IPS DF 19.7 (cell line): ENCODE measurements at regions not wholly inside any gene's neighbourhood (a gene's known extent, or its start where the extent isn't known, plus 50 kb on each side); places are given as distances from the start of the nearest gene placed in this dataset.

Experiments
- DNase-seq: peaks from one replicate; pipeline ENCODE4 v3.0.0-alpha.2; 2013; ENCODE audit warnings: low read depth, low spot score

GRCh38 chr1:157292302-157292701, 154.1 kb upstream of the ETV3 start:
- DNase-seq, result no peak

GRCh38 chr1:157291083-157291482, 152.9 kb upstream of the ETV3 start:
- DNase-seq, result no peak

GRCh38 chr1:157289424-157290105, 151.4 kb upstream of the ETV3 start:
- no peak for DNase-seq

- DNase-seq, result no peak
Measured at GRCh38 chr1:157288996-157289395, 150.8 kb upstream of the ETV3 start.

GRCh38 chr1:157288492-157288891, 150.3 kb upstream of the ETV3 start:
- no peak for DNase-seq

GRCh38 chr1:157288006-157288405, 149.8 kb upstream of the ETV3 start:
- no peak for DNase-seq

GRCh38 chr1:157287462-157287861, 149.3 kb upstream of the ETV3 start:
- no peak for DNase-seq

GRCh38 chr1:157286646-157287420, 148.6 kb upstream of the ETV3 start:
- no peak for DNase-seq

- no peak for DNase-seq
Measured at GRCh38 chr1:157286096-157286495, 147.9 kb upstream of the ETV3 start.

- no peak for DNase-seq
Measured at GRCh38 chr1:157284451-157284850, 146.3 kb upstream of the ETV3 start.

- no peak for DNase-seq
Measured at GRCh38 chr1:157279802-157280140, 141.6 kb upstream of the ETV3 start.

GRCh38 chr1:157279138-157279801, 141.1 kb upstream of the ETV3 start:
- no peak for DNase-seq

GRCh38 chr1:157278383-157279137, 140.4 kb upstream of the ETV3 start:
- DNase-seq, result no peak

- no peak for DNase-seq
Measured at GRCh38 chr1:157277913-157278312, 139.7 kb upstream of the ETV3 start.

- no peak for DNase-seq
Measured at GRCh38 chr1:157277281-157277680, 139.1 kb upstream of the ETV3 start.

- no peak for DNase-seq
Measured at GRCh38 chr1:157274698-157275534, 136.7 kb upstream of the ETV3 start.

GRCh38 chr1:157272729-157273524, 134.7 kb upstream of the ETV3 start:
- no peak for DNase-seq

- DNase-seq, result no peak
Measured at GRCh38 chr1:157272264-157272663, 134.1 kb upstream of the ETV3 start.

- DNase-seq, result no peak
Measured at GRCh38 chr1:157270705-157271274, 132.6 kb upstream of the ETV3 start.
